ENCODE measurements at regions not wholly inside any gene's neighbourhood (a gene's known extent, or its start where the extent isn't known, plus 50 kb on each side); places are given as distances from the start of the nearest gene placed in this dataset.

GRCh38 chr7:15963206-15963605, 276.7 kb upstream of the MEOX2 start:
- TF ChIP-seq, protein P1, sequence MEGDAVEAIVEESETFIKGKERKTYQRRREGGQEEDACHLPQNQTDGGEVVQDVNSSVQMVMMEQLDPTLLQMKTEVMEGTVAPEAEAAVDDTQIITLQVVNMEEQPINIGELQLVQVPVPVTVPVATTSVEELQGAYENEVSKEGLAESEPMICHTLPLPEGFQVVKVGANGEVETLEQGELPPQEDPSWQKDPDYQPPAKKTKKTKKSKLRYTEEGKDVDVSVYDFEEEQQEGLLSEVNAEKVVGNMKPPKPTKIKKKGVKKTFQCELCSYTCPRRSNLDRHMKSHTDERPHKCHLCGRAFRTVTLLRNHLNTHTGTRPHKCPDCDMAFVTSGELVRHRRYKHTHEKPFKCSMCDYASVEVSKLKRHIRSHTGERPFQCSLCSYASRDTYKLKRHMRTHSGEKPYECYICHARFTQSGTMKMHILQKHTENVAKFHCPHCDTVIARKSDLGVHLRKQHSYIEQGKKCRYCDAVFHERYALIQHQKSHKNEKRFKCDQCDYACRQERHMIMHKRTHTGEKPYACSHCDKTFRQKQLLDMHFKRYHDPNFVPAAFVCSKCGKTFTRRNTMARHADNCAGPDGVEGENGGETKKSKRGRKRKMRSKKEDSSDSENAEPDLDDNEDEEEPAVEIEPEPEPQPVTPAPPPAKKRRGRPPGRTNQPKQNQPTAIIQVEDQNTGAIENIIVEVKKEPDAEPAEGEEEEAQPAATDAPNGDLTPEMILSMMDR (conservative IDR thresholded peaks at IDR 0.05; ENCODE audit: low read length), result no peak
- no peak for TF ChIP-seq EZH2phosphoT487 (IDR thresholded peaks at IDR 0.05; ENCODE audit: borderline replicate concordance)
